ENCODE measurements at regions not wholly inside any gene's neighbourhood (a gene's known extent, or its start where the extent isn't known, plus 50 kb on each side); places are given as distances from the start of the nearest gene placed in this dataset.

- no peak for TF ChIP-seq POLR2A (IDR thresholded peaks at IDR 0.05; ENCODE audit: low read length)
- TF ChIP-seq GATA1 (IDR thresholded peaks at IDR 0.05; ENCODE audit: low read depth, low read length), result no peak
Observed at GRCh38 chr2:217302856-217303255, 443.0 kb upstream of the TNP1 start.
